AG09309 (cell line): ENCODE measurements at regions not wholly inside any gene's neighbourhood (a gene's known extent, or its start where the extent isn't known, plus 50 kb on each side); places are given as distances from the start of the nearest gene placed in this dataset.

Source experiments
- DNase-seq: peaks from one replicate; pipeline ENCODE4 v3.0.0-alpha.2; 2010; ENCODE audit warnings: low read depth
- H3K4me3 ChIP-seq: 2 replicates; pipeline ENCODE4 v1.5.1; 2011; ENCODE audit warnings: mild to moderate bottlenecking, low read depth, low read length, moderate library complexity; ENCODE audit not compliant: control insufficient read depth
- TF ChIP-seq, protein P1 (sequence below): IDR thresholded peaks from 2 replicates; pipeline ENCODE4 v1.5.1; 2011; ENCODE audit warnings: mild to moderate bottlenecking, low read depth, low read length, inconsistent platforms; ENCODE audit not compliant: insufficient read depth, control insufficient read depth; ENCODE audit errors: missing control alignments

- no peak overlapping the region for H3K4me3 ChIP-seq
- TF ChIP-seq, protein P1, sequence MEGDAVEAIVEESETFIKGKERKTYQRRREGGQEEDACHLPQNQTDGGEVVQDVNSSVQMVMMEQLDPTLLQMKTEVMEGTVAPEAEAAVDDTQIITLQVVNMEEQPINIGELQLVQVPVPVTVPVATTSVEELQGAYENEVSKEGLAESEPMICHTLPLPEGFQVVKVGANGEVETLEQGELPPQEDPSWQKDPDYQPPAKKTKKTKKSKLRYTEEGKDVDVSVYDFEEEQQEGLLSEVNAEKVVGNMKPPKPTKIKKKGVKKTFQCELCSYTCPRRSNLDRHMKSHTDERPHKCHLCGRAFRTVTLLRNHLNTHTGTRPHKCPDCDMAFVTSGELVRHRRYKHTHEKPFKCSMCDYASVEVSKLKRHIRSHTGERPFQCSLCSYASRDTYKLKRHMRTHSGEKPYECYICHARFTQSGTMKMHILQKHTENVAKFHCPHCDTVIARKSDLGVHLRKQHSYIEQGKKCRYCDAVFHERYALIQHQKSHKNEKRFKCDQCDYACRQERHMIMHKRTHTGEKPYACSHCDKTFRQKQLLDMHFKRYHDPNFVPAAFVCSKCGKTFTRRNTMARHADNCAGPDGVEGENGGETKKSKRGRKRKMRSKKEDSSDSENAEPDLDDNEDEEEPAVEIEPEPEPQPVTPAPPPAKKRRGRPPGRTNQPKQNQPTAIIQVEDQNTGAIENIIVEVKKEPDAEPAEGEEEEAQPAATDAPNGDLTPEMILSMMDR = no peak
- no peak for DNase-seq
These were observed 344.9 kb downstream of the EFNA5 start for GRCh38 chr5:107325866-107326265.

- TF ChIP-seq, protein P1 = no peak
- no peak for DNase-seq
- H3K4me3 ChIP-seq = no peak overlapping the region
These were observed 345.9 kb downstream of the EFNA5 start for GRCh38 chr5:107324809-107325208.

DNA sequence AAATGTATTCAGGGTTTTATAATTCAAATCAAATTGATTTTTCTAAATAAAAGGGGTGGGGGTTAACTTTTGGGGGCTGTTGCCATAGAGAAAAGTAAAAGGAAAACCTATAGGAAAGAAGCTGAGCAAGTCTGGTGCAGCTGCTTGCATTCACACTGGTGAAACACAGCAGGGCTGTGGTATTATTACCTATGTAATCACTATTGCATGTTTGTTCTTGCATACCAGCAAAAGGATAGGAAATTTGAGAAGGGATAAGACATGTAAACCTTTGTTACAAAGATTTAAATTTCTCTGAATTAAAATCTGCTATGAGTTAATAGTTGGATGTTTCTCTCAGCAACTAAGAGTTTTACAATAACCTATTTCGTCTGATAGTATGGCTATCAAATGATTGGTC is 346.7 kb downstream of the EFNA5 start:
- no peak for DNase-seq
- H3K4me3 ChIP-seq = no peak overlapping the region
- TF ChIP-seq, protein P1 = no peak

DNA sequence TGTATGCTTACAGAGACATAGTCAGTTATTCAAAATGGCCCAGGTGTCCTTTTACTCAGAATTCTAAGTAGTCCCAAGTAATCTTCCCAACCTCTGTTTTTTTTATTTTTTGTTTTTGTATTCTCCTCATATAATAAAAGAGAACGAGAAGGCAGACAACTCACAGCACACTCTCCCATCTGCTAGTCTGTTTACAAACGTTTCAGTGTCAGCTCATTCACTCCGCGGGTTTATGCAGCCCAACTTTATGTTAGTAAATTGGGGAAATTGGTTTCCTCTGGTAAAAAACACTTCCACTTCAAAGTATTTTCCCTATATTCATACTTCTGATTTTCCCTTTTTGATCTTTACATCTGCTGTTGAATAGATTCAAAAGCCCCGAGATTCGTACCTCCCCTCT is 347.2 kb downstream of the EFNA5 start:
- DNase-seq = no peak
- no peak overlapping the region for H3K4me3 ChIP-seq
- TF ChIP-seq, protein P1 = no peak

DNA sequence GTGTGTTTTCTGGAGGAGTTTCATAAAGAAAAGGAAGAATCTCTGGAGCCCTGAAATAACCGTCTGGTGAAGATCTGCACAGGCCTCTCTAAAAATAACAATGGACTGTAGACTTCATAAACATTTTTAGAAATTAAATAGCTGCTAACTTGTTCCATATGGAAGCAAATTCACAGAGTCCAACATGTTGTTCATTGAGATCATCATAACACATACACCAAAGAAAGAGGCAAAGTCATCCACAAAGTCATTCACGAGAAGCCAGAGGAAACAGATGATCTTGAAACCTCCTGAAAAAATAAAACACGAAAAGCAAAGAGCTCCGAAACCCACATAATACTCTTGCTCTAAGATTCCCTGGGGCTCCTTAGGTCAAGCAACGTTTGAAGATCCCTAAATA is 347.8 kb downstream of the EFNA5 start:
- no peak overlapping the region for H3K4me3 ChIP-seq
- no peak for DNase-seq
- TF ChIP-seq, protein P1 = no peak

- no peak overlapping the region for H3K4me3 ChIP-seq
- no peak for DNase-seq
- TF ChIP-seq, protein P1 = no peak
These were observed 348.8 kb downstream of the EFNA5 start for GRCh38 chr5:107321906-107322305.

GRCh38 chr5:107320846-107321245 is 349.9 kb downstream of the EFNA5 start:
- no peak for DNase-seq
- TF ChIP-seq, protein P1 = no peak
- no peak overlapping the region for H3K4me3 ChIP-seq
